GM12872 (cell line): ENCODE measurements at regions not wholly inside any gene's neighbourhood (a gene's known extent, or its start where the extent isn't known, plus 50 kb on each side); places are given as distances from the start of the nearest gene placed in this dataset.

Experiments
- CTCF ChIP-seq: IDR thresholded peaks from 3 replicates; pipeline ENCODE4 v1.5.1; 2011; ENCODE audit warnings: low read depth, mild to moderate bottlenecking, low read length, moderate library complexity; ENCODE audit not compliant: insufficient read depth

- no peak for TF ChIP-seq CTCF
Measured at GRCh38 chr21:31550070-31550469, 109.4 kb upstream of the SOD1 start.

- no peak for TF ChIP-seq CTCF
Measured at GRCh38 chr21:31548688-31549087, 110.8 kb upstream of the SOD1 start.

GRCh38 chr21:31546443-31547170, 112.9 kb upstream of the SOD1 start:
- TF ChIP-seq CTCF = no peak

- TF ChIP-seq CTCF = no peak
Measured at GRCh38 chr21:31545036-31545435, 114.5 kb upstream of the SOD1 start.

- TF ChIP-seq CTCF = no peak
Measured at GRCh38 chr21:31543191-31543590, 116.3 kb upstream of the SOD1 start.

- TF ChIP-seq CTCF = no peak
Measured at GRCh38 chr21:31538816-31539215, 120.7 kb upstream of the SOD1 start.

- TF ChIP-seq CTCF = no peak
Measured at GRCh38 chr21:31537872-31538576, 121.5 kb upstream of the SOD1 start.
